ENCODE measurements at regions not wholly inside any gene's neighbourhood (a gene's known extent, or its start where the extent isn't known, plus 50 kb on each side); places are given as distances from the start of the nearest gene placed in this dataset.

DNA sequence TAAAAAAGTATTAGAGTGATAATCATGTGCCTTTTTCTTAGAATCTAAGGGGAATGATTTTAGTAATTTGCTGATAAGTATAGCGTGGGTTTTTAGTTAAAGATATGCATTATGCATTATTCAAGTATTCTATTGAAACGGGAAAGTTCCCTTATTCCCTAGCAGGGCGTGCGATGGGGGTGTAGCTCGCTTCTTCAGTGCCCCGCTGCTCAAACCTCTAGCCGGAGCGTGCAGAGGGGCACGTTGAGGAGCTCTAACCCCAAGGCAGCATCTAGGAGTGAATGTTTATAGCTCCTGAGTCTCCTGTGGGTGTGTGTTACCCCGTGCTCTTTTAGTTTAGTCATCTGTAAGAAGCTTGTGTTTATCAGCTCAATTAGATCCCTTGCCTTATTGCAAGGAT is 1339.5 kb upstream of the MAP3K7 start:
- no peak overlapping the region for H3K4me3 ChIP-seq (ENCODE audit: low read depth in 1 of 3, low read length in 3 of 3)
- H3K9me3 ChIP-seq (ENCODE audit: control insufficient read depth in 4 of 4, low read length in 3 of 4), result no peaks in the 10 kb centered on the region
- TF ChIP-seq FOXA2 (IDR thresholded peaks at IDR 0.05), result no peak
- TF ChIP-seq NR2F2 (IDR thresholded peaks at IDR 0.05), result no peak
- TF ChIP-seq TAF1 (conservative IDR thresholded peaks at IDR 0.05), result no peak
- TF ChIP-seq YY1 (IDR thresholded peaks at IDR 0.05), result no peak
- TF ChIP-seq, protein P1, sequence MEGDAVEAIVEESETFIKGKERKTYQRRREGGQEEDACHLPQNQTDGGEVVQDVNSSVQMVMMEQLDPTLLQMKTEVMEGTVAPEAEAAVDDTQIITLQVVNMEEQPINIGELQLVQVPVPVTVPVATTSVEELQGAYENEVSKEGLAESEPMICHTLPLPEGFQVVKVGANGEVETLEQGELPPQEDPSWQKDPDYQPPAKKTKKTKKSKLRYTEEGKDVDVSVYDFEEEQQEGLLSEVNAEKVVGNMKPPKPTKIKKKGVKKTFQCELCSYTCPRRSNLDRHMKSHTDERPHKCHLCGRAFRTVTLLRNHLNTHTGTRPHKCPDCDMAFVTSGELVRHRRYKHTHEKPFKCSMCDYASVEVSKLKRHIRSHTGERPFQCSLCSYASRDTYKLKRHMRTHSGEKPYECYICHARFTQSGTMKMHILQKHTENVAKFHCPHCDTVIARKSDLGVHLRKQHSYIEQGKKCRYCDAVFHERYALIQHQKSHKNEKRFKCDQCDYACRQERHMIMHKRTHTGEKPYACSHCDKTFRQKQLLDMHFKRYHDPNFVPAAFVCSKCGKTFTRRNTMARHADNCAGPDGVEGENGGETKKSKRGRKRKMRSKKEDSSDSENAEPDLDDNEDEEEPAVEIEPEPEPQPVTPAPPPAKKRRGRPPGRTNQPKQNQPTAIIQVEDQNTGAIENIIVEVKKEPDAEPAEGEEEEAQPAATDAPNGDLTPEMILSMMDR (IDR thresholded peaks at IDR 0.05; ENCODE audit: low read depth, low read length, missing input control), result no peak
- TF ChIP-seq RAD21 (IDR thresholded peaks at IDR 0.05), result no peak
- no peak for TF ChIP-seq HNF4A (conservative IDR thresholded peaks at IDR 0.05)
- no peak for TF ChIP-seq GABPA (IDR thresholded peaks at IDR 0.05 in 1 of 2, conservative IDR thresholded peaks at IDR 0.05 in 1 of 2)
- no peak for TF ChIP-seq HNF4G (IDR thresholded peaks at IDR 0.05)
- TF ChIP-seq, protein P2, sequence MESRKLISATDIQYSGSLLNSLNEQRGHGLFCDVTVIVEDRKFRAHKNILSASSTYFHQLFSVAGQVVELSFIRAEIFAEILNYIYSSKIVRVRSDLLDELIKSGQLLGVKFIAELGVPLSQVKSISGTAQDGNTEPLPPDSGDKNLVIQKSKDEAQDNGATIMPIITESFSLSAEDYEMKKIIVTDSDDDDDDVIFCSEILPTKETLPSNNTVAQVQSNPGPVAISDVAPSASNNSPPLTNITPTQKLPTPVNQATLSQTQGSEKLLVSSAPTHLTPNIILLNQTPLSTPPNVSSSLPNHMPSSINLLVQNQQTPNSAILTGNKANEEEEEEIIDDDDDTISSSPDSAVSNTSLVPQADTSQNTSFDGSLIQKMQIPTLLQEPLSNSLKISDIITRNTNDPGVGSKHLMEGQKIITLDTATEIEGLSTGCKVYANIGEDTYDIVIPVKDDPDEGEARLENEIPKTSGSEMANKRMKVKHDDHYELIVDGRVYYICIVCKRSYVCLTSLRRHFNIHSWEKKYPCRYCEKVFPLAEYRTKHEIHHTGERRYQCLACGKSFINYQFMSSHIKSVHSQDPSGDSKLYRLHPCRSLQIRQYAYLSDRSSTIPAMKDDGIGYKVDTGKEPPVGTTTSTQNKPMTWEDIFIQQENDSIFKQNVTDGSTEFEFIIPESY (IDR thresholded peaks at IDR 0.05), result no peak
- TF ChIP-seq SP1 (IDR thresholded peaks at IDR 0.05), result no peak
- TF ChIP-seq, protein P3, sequence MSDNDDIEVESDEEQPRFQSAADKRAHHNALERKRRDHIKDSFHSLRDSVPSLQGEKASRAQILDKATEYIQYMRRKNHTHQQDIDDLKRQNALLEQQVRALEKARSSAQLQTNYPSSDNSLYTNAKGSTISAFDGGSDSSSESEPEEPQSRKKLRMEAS (IDR thresholded peaks at IDR 0.05), result no peak
- TF ChIP-seq, protein P4, sequence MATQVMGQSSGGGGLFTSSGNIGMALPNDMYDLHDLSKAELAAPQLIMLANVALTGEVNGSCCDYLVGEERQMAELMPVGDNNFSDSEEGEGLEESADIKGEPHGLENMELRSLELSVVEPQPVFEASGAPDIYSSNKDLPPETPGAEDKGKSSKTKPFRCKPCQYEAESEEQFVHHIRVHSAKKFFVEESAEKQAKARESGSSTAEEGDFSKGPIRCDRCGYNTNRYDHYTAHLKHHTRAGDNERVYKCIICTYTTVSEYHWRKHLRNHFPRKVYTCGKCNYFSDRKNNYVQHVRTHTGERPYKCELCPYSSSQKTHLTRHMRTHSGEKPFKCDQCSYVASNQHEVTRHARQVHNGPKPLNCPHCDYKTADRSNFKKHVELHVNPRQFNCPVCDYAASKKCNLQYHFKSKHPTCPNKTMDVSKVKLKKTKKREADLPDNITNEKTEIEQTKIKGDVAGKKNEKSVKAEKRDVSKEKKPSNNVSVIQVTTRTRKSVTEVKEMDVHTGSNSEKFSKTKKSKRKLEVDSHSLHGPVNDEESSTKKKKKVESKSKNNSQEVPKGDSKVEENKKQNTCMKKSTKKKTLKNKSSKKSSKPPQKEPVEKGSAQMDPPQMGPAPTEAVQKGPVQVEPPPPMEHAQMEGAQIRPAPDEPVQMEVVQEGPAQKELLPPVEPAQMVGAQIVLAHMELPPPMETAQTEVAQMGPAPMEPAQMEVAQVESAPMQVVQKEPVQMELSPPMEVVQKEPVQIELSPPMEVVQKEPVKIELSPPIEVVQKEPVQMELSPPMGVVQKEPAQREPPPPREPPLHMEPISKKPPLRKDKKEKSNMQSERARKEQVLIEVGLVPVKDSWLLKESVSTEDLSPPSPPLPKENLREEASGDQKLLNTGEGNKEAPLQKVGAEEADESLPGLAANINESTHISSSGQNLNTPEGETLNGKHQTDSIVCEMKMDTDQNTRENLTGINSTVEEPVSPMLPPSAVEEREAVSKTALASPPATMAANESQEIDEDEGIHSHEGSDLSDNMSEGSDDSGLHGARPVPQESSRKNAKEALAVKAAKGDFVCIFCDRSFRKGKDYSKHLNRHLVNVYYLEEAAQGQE (IDR thresholded peaks at IDR 0.05), result no peak
- TF ChIP-seq JUND (IDR thresholded peaks at IDR 0.05), result no peak
- no peak for TF ChIP-seq RXRA (IDR thresholded peaks at IDR 0.05)
- TF ChIP-seq FOXA1 (IDR thresholded peaks at IDR 0.05), result no peak
- TF ChIP-seq, protein P5, sequence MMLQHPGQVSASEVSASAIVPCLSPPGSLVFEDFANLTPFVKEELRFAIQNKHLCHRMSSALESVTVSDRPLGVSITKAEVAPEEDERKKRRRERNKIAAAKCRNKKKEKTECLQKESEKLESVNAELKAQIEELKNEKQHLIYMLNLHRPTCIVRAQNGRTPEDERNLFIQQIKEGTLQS (IDR thresholded peaks at IDR 0.05), result no peak
- no peak for TF ChIP-seq EGR1 (IDR thresholded peaks at IDR 0.05; ENCODE audit: low read depth in 2 of 2)
- DNase-seq (ENCODE audit: low spot score), result no peak
- H3K27me3 ChIP-seq (ENCODE audit: control insufficient read depth in 4 of 4, insufficient read depth in 4 of 4, low read length in 3 of 4), result no peaks in the 10 kb centered on the region
- H3K4me1 ChIP-seq (ENCODE audit: control insufficient read depth in 4 of 4, insufficient read depth in 4 of 4, low read length in 3 of 4), result no peaks in the 10 kb centered on the region
- no peak overlapping the region for H3K9ac ChIP-seq (ENCODE audit: low read depth in 1 of 2, low read length in 2 of 2)
- 80% methylated on average over 10 of the region's 10 CpGs for WGBS
- no peaks in the 10 kb centered on the region for H3K36me3 ChIP-seq (ENCODE audit: control insufficient read depth in 4 of 4, insufficient read depth in 3 of 4, low read depth in 1 of 4, low read length in 3 of 4)
- no peak overlapping the region for H3K27ac ChIP-seq (ENCODE audit: low read depth in 1 of 2, low read length in 2 of 2)

Data from liver (tissue), 8 donors.